Panc1 (cell line): ENCODE measurements at regions not wholly inside any gene's neighbourhood (a gene's known extent, or its start where the extent isn't known, plus 50 kb on each side); places are given as distances from the start of the nearest gene placed in this dataset.

Source experiments
- ATAC-seq: fragments of 200-7000 bp; cut with Tn5 transposase; 2 replicates; pipeline ENCODE4 v1.9.1; 2020; ENCODE audit warnings: mild to moderate bottlenecking, moderate library complexity
- BruUV-seq: library from RNA; stranded (reverse); fragments of 400-500 nt; replicated peaks from 2 replicates; lab custom pipeline; 2021; lab: Mats Ljungman, UMichigan
- CTCF ChIA-PET: fragments of 300-600 bp; sonication (Branson Sonifier 250); formaldehyde crosslinking; loops from one replicate; lab custom pipeline; 2022; ENCODE audit warnings: antibody characterized with exemption; lab: Charles Lee
- POLR2A ChIA-PET: fragments of 300-600 bp; sonication (Branson Sonifier 250); formaldehyde crosslinking; loops from one replicate; lab custom pipeline; 2022; ENCODE audit warnings: antibody characterized with exemption; lab: Charles Lee
- DNase-seq: peaks from one replicate; pipeline ENCODE4 v3.0.0-alpha.2; 2010; ENCODE audit warnings: low read depth, low spot score
- H3K27ac ChIP-seq: 2 replicates; pipeline ENCODE4 v1.5.1; 2011; ENCODE audit warnings: mild to moderate bottlenecking, low read length, inconsistent platforms
- H3K27me3 ChIP-seq: fragments of 200-500 bp; sonication (Bioruptor generic); 2 replicates; pipeline ENCODE4 v1.6.0; 2014; ENCODE audit warnings: low read length, inconsistent platforms; ENCODE audit not compliant: control insufficient read depth, insufficient read depth
- H3K36me3 ChIP-seq: fragments of 200-500 bp; sonication (Bioruptor generic); 2 replicates; pipeline ENCODE4 v1.5.1; 2014; ENCODE audit warnings: inconsistent platforms, mild to moderate bottlenecking, low read length, moderate library complexity; ENCODE audit not compliant: control insufficient read depth, insufficient read depth
- H3K4me1 ChIP-seq: 2 replicates; pipeline ENCODE4 v1.5.1; 2011; ENCODE audit warnings: inconsistent platforms, mild to moderate bottlenecking, low read length, moderate library complexity; ENCODE audit not compliant: control insufficient read depth, insufficient read depth
- H3K4me3 ChIP-seq, 2 experiments: 2 replicates each; pipeline ENCODE4 v1.5.1; 2011 to 2012; ENCODE audit warnings: low read depth in 2 of 2, low read length in 2 of 2, mild to moderate bottlenecking in 2 of 2, inconsistent platforms in 1 of 2, moderate library complexity in 1 of 2
- H3K9me3 ChIP-seq: fragments of 200-500 bp; sonication (Bioruptor generic); 2 replicates; pipeline ENCODE4 v1.5.1; 2014; ENCODE audit warnings: low read depth, mild to moderate bottlenecking, inconsistent platforms, low read length, moderate library complexity; ENCODE audit not compliant: control insufficient read depth, insufficient read depth
- CTCF ChIP-seq: fragments of 450-650 bp; IDR thresholded peaks from 2 replicates; pipeline ENCODE4 v1.5.1; 2017; ENCODE audit warnings: mild to moderate bottlenecking
- POLR2AphosphoS5 ChIP-seq: IDR thresholded peaks from 2 replicates; pipeline ENCODE4 v1.6.1; 2012; ENCODE audit warnings: mild to moderate bottlenecking, low read depth, low read length, moderate library complexity
- REST ChIP-seq, 2 experiments: IDR thresholded peaks; 2 replicates each; pipeline ENCODE4 v1.6.1; 2011 to 2012; ENCODE audit warnings: low read depth in 2 of 2, control low read depth in 1 of 2, low read length in 1 of 2, mild to moderate bottlenecking in 1 of 2, moderate library complexity in 1 of 2; ENCODE audit not compliant: insufficient read depth in 1 of 2
- SIN3A ChIP-seq: IDR thresholded peaks from 2 replicates; pipeline ENCODE4 v1.6.1; 2012; ENCODE audit warnings: low read depth, mild to moderate bottlenecking, low read length, moderate library complexity, borderline replicate concordance; ENCODE audit not compliant: insufficient read depth
- TCF7L2 ChIP-seq: IDR thresholded peaks from 2 replicates; pipeline ENCODE4 v1.6.1; 2011; ENCODE audit warnings: mild to moderate bottlenecking, low read depth, low read length, inconsistent platforms
- in situ Hi-C: cut with HindIII; loops from 2 replicates; pipeline ENCODE4 v1.10.0; 2016; ENCODE audit warnings: low sequenced_read_pairs, low pct_unique_long_range_greater_than_20kb
- intact Hi-C: fragments of 100-400 bp; cut with micrococcal nuclease; formaldehyde crosslinking; loops from one replicate; pipeline ENCODE4 v1.10.0; 2022; ENCODE audit not compliant: unreplicated experiment

GRCh38 chr16:65309354-65309753 is 187.5 kb upstream of the CDH11 start:
- in situ Hi-C loops (no loop called here), intact Hi-C loops (no loop called here)
- Histone ChIP-seq H3K27me3 (no peaks in the 10 kb centered on the region), H3K36me3 (no peaks in the 10 kb centered on the region), H3K9me3 (no peaks in the 10 kb centered on the region), H3K27ac (no peak overlapping the region), H3K4me1 (no peaks in the 10 kb centered on the region), H3K4me3 (no peak overlapping the region)
- BruUV-seq = no TSS peak
- ChIA-PET POLR2A (no interaction called here), CTCF (no interaction called here)
- DNase-seq (no peak), ATAC-seq (no peak)
- TF ChIP-seq REST (IDR thresholded peaks at IDR 0.05; ENCODE audit: insufficient read depth in 1 of 2, low read depth in 2 of 2, low read length in 1 of 2) (no peak), TCF7L2 (no peak), CTCF (no peak), POLR2AphosphoS5 (no peak), SIN3A (no peak)

- CTCF ChIA-PET = no interaction called here
- in situ Hi-C loops = no loop called here
- no peak for ATAC-seq
These were observed 186.6 kb upstream of the CDH11 start for GRCh38 chr16:65308506-65308905.

More at GRCh38 chr16:65308506-65308905, 186.6 kb upstream of the CDH11 start:
- H3K4me3 ChIP-seq = no peak overlapping the region
- TF ChIP-seq POLR2AphosphoS5 = no peak
- no peak for TF ChIP-seq CTCF
- no peak for TF ChIP-seq SIN3A
- TF ChIP-seq TCF7L2 = no peak
- no peak for TF ChIP-seq REST (IDR thresholded peaks at IDR 0.05; ENCODE audit: insufficient read depth in 1 of 2, low read depth in 2 of 2, low read length in 1 of 2)
- H3K27ac ChIP-seq = no peak overlapping the region
- H3K4me1 ChIP-seq = no peaks in the 10 kb centered on the region
- no TSS peak for BruUV-seq
- no peaks in the 10 kb centered on the region for H3K36me3 ChIP-seq
- POLR2A ChIA-PET = no interaction called here
- no peaks in the 10 kb centered on the region for H3K27me3 ChIP-seq
- DNase-seq = no peak
- intact Hi-C loops = no loop called here
- no peaks in the 10 kb centered on the region for H3K9me3 ChIP-seq
